ENCODE measurements at regions not wholly inside any gene's neighbourhood (a gene's known extent, or its start where the extent isn't known, plus 50 kb on each side); places are given as distances from the start of the nearest gene placed in this dataset.

GRCh38 chr3:117201901-117202774 is 492.6 kb downstream of the TUSC7 start:
- no peak for TF ChIP-seq CTCF (IDR thresholded peaks at IDR 0.05; ENCODE audit: borderline replicate concordance)
- no peak overlapping the region for H3K4me3 ChIP-seq
- H3K9me3 ChIP-seq (replicated peaks): peaks cover 8% of the 10 kb centered on the region
- H3K36me3 ChIP-seq: no peaks in the 10 kb centered on the region
- no peak overlapping the region for H3K27ac ChIP-seq (replicated peaks)
- H3K4me1 ChIP-seq: no peaks in the 10 kb centered on the region
- DNase-seq: no peak
- intact Hi-C loops (cut with micrococcal nuclease): no loop called here
- no peaks in the 10 kb centered on the region for H3K27me3 ChIP-seq (ENCODE audit: low read depth)

GRCh38 chr3:117217355-117217754 is 507.8 kb downstream of the TUSC7 start:
- H3K4me1 ChIP-seq: no peaks in the 10 kb centered on the region
- H3K36me3 ChIP-seq: no peaks in the 10 kb centered on the region
- TF ChIP-seq CTCF (IDR thresholded peaks at IDR 0.05; ENCODE audit: borderline replicate concordance): no peak
- no peak for DNase-seq
- H3K9me3 ChIP-seq (replicated peaks): peaks cover 13% of the 10 kb centered on the region
- no peak overlapping the region for H3K27ac ChIP-seq (replicated peaks)
- no peak overlapping the region for H3K4me3 ChIP-seq
- no peaks in the 10 kb centered on the region for H3K27me3 ChIP-seq (ENCODE audit: low read depth)
- intact Hi-C loops (cut with micrococcal nuclease): no loop called here

- H3K9me3 ChIP-seq (replicated peaks): peaks cover 8% of the 10 kb centered on the region
- H3K4me1 ChIP-seq: no peaks in the 10 kb centered on the region
- no peak for DNase-seq
- no peak overlapping the region for H3K4me3 ChIP-seq
- no peak for TF ChIP-seq CTCF (IDR thresholded peaks at IDR 0.05; ENCODE audit: borderline replicate concordance)
- H3K27me3 ChIP-seq (ENCODE audit: low read depth): no peaks in the 10 kb centered on the region
- H3K27ac ChIP-seq (replicated peaks): no peak overlapping the region
- no peaks in the 10 kb centered on the region for H3K36me3 ChIP-seq
- intact Hi-C loops (cut with micrococcal nuclease): no loop called here
Observed at GRCh38 chr3:117217760-117218316, 508.3 kb downstream of the TUSC7 start.

GRCh38 chr3:117218641-117219048 is 509.1 kb downstream of the TUSC7 start:
- intact Hi-C loops (cut with micrococcal nuclease): no loop called here
- no peaks in the 10 kb centered on the region for H3K4me1 ChIP-seq
- TF ChIP-seq CTCF (IDR thresholded peaks at IDR 0.05; ENCODE audit: borderline replicate concordance): no peak
- peaks cover 1% of the 10 kb centered on the region for H3K9me3 ChIP-seq (replicated peaks)
- no peaks in the 10 kb centered on the region for H3K27me3 ChIP-seq (ENCODE audit: low read depth)
- DNase-seq: no peak
- H3K36me3 ChIP-seq: no peaks in the 10 kb centered on the region
- no peak overlapping the region for H3K27ac ChIP-seq (replicated peaks)
- H3K4me3 ChIP-seq: no peak overlapping the region

- no peak overlapping the region for H3K4me3 ChIP-seq
- no peak overlapping the region for H3K27ac ChIP-seq (replicated peaks)
- no peaks in the 10 kb centered on the region for H3K4me1 ChIP-seq
- no peaks in the 10 kb centered on the region for H3K9me3 ChIP-seq (replicated peaks)
- no peak for DNase-seq
- no peak for TF ChIP-seq CTCF (IDR thresholded peaks at IDR 0.05; ENCODE audit: borderline replicate concordance)
- no peaks in the 10 kb centered on the region for H3K27me3 ChIP-seq (ENCODE audit: low read depth)
- intact Hi-C loops (cut with micrococcal nuclease): no loop called here
- H3K36me3 ChIP-seq: no peaks in the 10 kb centered on the region
Observed at GRCh38 chr3:117219296-117219695, 509.7 kb downstream of the TUSC7 start.
